Left hindlimb (tissue), 1 donor: ENCODE measurements at regions not wholly inside any gene's neighbourhood (a gene's known extent, or its start where the extent isn't known, plus 50 kb on each side); places are given as distances from the start of the nearest gene placed in this dataset.

Experiments used
- DNase-seq: peaks from one replicate; pipeline ENCODE4 v3.0.0-alpha.2; 2018

GRCh38 chr4:45188501-45188900, 462.1 kb upstream of the GNPDA2 start:
- DNase-seq, result no peak

GRCh38 chr4:45186249-45186648, 459.9 kb upstream of the GNPDA2 start:
- DNase-seq, result no peak

- no peak for DNase-seq
These were observed 457.5 kb upstream of the GNPDA2 start for GRCh38 chr4:45183905-45184304.

GRCh38 chr4:45172636-45173035, 446.3 kb upstream of the GNPDA2 start:
- DNase-seq, result no peak

- no peak for DNase-seq
These were observed 434.6 kb upstream of the GNPDA2 start for GRCh38 chr4:45160951-45161350.

- no peak for DNase-seq
These were observed 428.9 kb upstream of the GNPDA2 start for GRCh38 chr4:45155081-45155777.

- no peak for DNase-seq
These were observed 421.5 kb upstream of the GNPDA2 start for GRCh38 chr4:45147866-45148265.

GRCh38 chr4:45131020-45131419, 404.7 kb upstream of the GNPDA2 start:
- DNase-seq, result no peak

GRCh38 chr4:45122406-45122805, 396.1 kb upstream of the GNPDA2 start:
- no peak for DNase-seq

GRCh38 chr4:45121426-45121975, 395.1 kb upstream of the GNPDA2 start:
- no peak for DNase-seq

- no peak for DNase-seq
These were observed 393.8 kb upstream of the GNPDA2 start for GRCh38 chr4:45120163-45120562.

GRCh38 chr4:45119376-45119775, 393.0 kb upstream of the GNPDA2 start:
- DNase-seq, result no peak

GRCh38 chr4:45102716-45103115, 376.4 kb upstream of the GNPDA2 start:
- DNase-seq, result no peak

- DNase-seq, result peak; percentile 52
These were observed 374.8 kb upstream of the GNPDA2 start for GRCh38 chr4:45100956-45101818.

GRCh38 chr4:45099471-45099870, 373.1 kb upstream of the GNPDA2 start:
- DNase-seq, result no peak

GRCh38 chr4:45094684-45095083, 368.3 kb upstream of the GNPDA2 start:
- no peak for DNase-seq

GRCh38 chr4:45082101-45082500, 355.7 kb upstream of the GNPDA2 start:
- no peak for DNase-seq

GRCh38 chr4:45079616-45080015, 353.3 kb upstream of the GNPDA2 start:
- DNase-seq, result no peak

GRCh38 chr4:45078201-45078600, 351.8 kb upstream of the GNPDA2 start:
- no peak for DNase-seq

GRCh38 chr4:45072981-45073380, 346.6 kb upstream of the GNPDA2 start:
- DNase-seq, result no peak

- no peak for DNase-seq
These were observed 338.4 kb upstream of the GNPDA2 start for GRCh38 chr4:45064741-45065140.

- no peak for DNase-seq
These were observed 337.3 kb upstream of the GNPDA2 start for GRCh38 chr4:45063696-45064095.

GRCh38 chr4:45062935-45063545, 336.7 kb upstream of the GNPDA2 start:
- no peak for DNase-seq

- DNase-seq, result no peak
These were observed 317.6 kb upstream of the GNPDA2 start for GRCh38 chr4:45043911-45044310.
